ENCODE measurements at regions not wholly inside any gene's neighbourhood (a gene's known extent, or its start where the extent isn't known, plus 50 kb on each side); places are given as distances from the start of the nearest gene placed in this dataset.
"Not testable (repeated sequence)": the region's sequence is repeated elsewhere in the genome, so short reads cannot be mapped to it uniquely, and the experiment has no call there.

- no peak for DNase-seq
Measured at GRCh38 chr6:79431537-79431933, 105.7 kb downstream of the LCA5 start.

- DNase-seq = no peak
Measured at GRCh38 chr6:79430913-79431536, 106.2 kb downstream of the LCA5 start.

GRCh38 chr6:79427721-79428120 is 109.5 kb downstream of the LCA5 start:
- DNase-seq = no peak

GRCh38 chr6:79426625-79427278 is 110.5 kb downstream of the LCA5 start:
- DNase-seq = no peak

GRCh38 chr6:79425589-79426311 is 111.5 kb downstream of the LCA5 start:
- no peak for DNase-seq

- no peak for DNase-seq
Measured at GRCh38 chr6:79423216-79423615, 114.0 kb downstream of the LCA5 start.

- no peak for DNase-seq
Measured at GRCh38 chr6:79422666-79423065, 114.6 kb downstream of the LCA5 start.

GRCh38 chr6:79421707-79422484 is 115.3 kb downstream of the LCA5 start:
- peak; percentile 40 for DNase-seq

- no peak for DNase-seq
Measured at GRCh38 chr6:79421001-79421411, 116.2 kb downstream of the LCA5 start.

GRCh38 chr6:79420054-79420453 is 117.2 kb downstream of the LCA5 start:
- DNase-seq = no peak

- no peak for DNase-seq
Measured at GRCh38 chr6:79416931-79417330, 120.3 kb downstream of the LCA5 start.

- no peak for DNase-seq
Measured at GRCh38 chr6:79413562-79414002, 123.6 kb downstream of the LCA5 start.

- no peak for DNase-seq
Measured at GRCh38 chr6:79410806-79411205, 126.4 kb downstream of the LCA5 start.

GRCh38 chr6:79408256-79408974 is 128.8 kb downstream of the LCA5 start:
- DNase-seq = no peak

GRCh38 chr6:79404677-79405076 is 132.6 kb downstream of the LCA5 start:
- DNase-seq = no peak

GRCh38 chr6:79404261-79404660 is 133.0 kb downstream of the LCA5 start:
- DNase-seq = no peak

GRCh38 chr6:79403563-79403962 is 133.7 kb downstream of the LCA5 start:
- DNase-seq = no peak

- DNase-seq = no peak
Measured at GRCh38 chr6:79403086-79403485, 134.1 kb downstream of the LCA5 start.

- DNase-seq = no peak
Measured at GRCh38 chr6:79399499-79399898, 137.7 kb downstream of the LCA5 start.

GRCh38 chr6:79398617-79399016 is 138.6 kb downstream of the LCA5 start:
- not testable (repeated sequence) for DNase-seq

GRCh38 chr6:79396625-79397024 is 140.6 kb downstream of the LCA5 start:
- DNase-seq = no peak

- DNase-seq = no peak
Measured at GRCh38 chr6:79394690-79395089, 142.5 kb downstream of the LCA5 start.

- DNase-seq = no peak
Measured at GRCh38 chr6:79392094-79392493, 145.1 kb downstream of the LCA5 start.

Measured in left hindlimb (tissue), 1 donor.